Neutrophil (primary cell): ENCODE measurements at regions not wholly inside any gene's neighbourhood (a gene's known extent, or its start where the extent isn't known, plus 50 kb on each side); places are given as distances from the start of the nearest gene placed in this dataset.

ENCODE experiments used
- H3K27ac ChIP-seq: fragments of 200-600 bp; sonication (generic); 2 replicates; pipeline ENCODE4 v1.5.1; 2016; ENCODE audit warnings: mild to moderate bottlenecking, moderate library complexity
- H3K27me3 ChIP-seq: fragments of 200-600 bp; sonication (generic); 2 replicates; pipeline ENCODE4 v1.6.0; 2016; ENCODE audit warnings: mild to moderate bottlenecking
- H3K36me3 ChIP-seq: fragments of 200-600 bp; sonication (generic); 2 replicates; pipeline ENCODE4 v1.5.1; 2017
- H3K4me1 ChIP-seq, 2 experiments: fragments of 200-600 bp in 1 of 2; sonication (generic) in 1 of 2; 1 replicate in 1 of 2; 2 replicates in 1 of 2; pipeline versions ENCODE4 v1.5.1 to v1.6.1; 2013 to 2016; ENCODE audit warnings: low read depth in 1 of 2, low read length in 1 of 2, mild to moderate bottlenecking in 1 of 2, moderate library complexity in 1 of 2; ENCODE audit not compliant: control insufficient read depth in 1 of 2, insufficient read depth in 1 of 2
- H3K4me3 ChIP-seq, 2 experiments: fragments of 200-600 bp in 1 of 2; sonication (generic) in 1 of 2; 1 replicate in 1 of 2; 2 replicates in 1 of 2; pipeline ENCODE4 v1.5.1; 2013 to 2016; ENCODE audit warnings: low read depth in 1 of 2, low read length in 1 of 2, mild to moderate bottlenecking in 1 of 2, moderate library complexity in 1 of 2
- H3K9me3 ChIP-seq: fragments of 200-600 bp; sonication (generic); 2 replicates; pipeline ENCODE4 v1.5.1; 2016
- TF ChIP-seq, protein P1 (sequence below): fragments of 200-600 bp; sonication (generic); IDR thresholded peaks from 2 replicates; pipeline ENCODE4 v1.5.1; 2016; ENCODE audit warnings: antibody characterized with exemption

DNA sequence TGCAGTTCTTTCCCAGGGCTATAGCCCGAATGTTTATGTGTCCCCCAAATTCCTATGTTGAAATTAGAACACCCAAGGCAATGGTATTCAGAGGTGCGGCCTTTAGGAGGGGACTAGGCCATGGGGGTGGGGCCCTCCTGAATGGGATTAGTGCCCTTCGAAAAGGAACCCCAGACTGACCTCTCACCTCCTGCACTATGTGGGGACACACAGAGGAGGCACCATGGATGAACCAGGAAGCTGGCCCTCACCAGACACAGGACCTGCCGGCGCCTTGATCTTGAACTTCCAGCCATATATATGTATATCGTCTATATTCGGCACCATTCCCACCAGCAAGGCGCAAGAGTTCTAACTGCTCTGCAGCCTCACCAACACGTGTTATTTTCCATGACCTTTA is 101.5 kb upstream of the BHLHE23 start:
- no peak overlapping the region for H3K4me3 ChIP-seq
- no peak overlapping the region for H3K27ac ChIP-seq
- H3K27me3 ChIP-seq, result peaks cover 28% of the 10 kb centered on the region
- TF ChIP-seq, protein P1, sequence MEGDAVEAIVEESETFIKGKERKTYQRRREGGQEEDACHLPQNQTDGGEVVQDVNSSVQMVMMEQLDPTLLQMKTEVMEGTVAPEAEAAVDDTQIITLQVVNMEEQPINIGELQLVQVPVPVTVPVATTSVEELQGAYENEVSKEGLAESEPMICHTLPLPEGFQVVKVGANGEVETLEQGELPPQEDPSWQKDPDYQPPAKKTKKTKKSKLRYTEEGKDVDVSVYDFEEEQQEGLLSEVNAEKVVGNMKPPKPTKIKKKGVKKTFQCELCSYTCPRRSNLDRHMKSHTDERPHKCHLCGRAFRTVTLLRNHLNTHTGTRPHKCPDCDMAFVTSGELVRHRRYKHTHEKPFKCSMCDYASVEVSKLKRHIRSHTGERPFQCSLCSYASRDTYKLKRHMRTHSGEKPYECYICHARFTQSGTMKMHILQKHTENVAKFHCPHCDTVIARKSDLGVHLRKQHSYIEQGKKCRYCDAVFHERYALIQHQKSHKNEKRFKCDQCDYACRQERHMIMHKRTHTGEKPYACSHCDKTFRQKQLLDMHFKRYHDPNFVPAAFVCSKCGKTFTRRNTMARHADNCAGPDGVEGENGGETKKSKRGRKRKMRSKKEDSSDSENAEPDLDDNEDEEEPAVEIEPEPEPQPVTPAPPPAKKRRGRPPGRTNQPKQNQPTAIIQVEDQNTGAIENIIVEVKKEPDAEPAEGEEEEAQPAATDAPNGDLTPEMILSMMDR, result no peak
- no peaks in the 10 kb centered on the region for H3K36me3 ChIP-seq
- no peaks in the 10 kb centered on the region for H3K4me1 ChIP-seq
- no peaks in the 10 kb centered on the region for H3K9me3 ChIP-seq

DNA sequence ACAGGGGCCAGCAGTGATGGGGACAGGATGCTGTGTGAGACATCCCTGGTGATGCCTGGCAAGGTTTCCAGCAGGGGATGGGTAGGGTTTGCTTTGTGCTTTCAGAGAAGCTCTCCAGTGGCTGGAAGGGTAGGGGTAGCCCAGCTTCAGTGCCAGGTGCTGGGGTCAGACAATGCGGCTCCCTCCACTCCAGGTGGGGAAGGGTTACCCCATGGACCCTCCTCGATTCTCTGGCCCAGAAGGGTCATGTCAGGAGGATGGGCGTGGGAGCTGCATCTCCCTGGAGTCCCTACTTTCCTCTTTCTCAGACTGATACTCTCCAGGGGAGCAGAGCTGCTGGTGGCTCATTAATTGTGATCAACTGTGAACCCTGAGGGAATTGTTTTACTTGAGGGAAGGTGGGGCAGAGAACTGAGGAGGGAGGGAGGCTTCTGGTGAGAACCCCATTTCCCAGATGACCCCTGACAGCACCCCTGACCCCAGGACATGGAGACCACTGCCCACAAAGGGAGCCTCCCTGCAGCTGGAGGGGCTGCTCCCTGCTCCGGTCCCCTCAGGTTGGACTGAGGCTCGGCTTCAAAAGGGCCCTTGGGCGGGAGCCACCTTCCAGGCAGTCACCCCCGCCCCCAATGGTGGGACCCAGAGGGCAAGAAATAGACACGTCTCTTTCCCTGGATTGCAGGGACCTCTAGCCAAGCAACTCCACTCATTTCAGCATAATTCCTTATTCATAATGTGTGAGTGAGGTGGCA is 100.9 kb upstream of the BHLHE23 start:
- no peak overlapping the region for H3K27ac ChIP-seq
- H3K9me3 ChIP-seq, result no peaks in the 10 kb centered on the region
- H3K36me3 ChIP-seq, result no peaks in the 10 kb centered on the region
- TF ChIP-seq, protein P1, result no peak
- H3K27me3 ChIP-seq, result peaks cover 28% of the 10 kb centered on the region
- no peaks in the 10 kb centered on the region for H3K4me1 ChIP-seq
- no peak overlapping the region for H3K4me3 ChIP-seq

DNA sequence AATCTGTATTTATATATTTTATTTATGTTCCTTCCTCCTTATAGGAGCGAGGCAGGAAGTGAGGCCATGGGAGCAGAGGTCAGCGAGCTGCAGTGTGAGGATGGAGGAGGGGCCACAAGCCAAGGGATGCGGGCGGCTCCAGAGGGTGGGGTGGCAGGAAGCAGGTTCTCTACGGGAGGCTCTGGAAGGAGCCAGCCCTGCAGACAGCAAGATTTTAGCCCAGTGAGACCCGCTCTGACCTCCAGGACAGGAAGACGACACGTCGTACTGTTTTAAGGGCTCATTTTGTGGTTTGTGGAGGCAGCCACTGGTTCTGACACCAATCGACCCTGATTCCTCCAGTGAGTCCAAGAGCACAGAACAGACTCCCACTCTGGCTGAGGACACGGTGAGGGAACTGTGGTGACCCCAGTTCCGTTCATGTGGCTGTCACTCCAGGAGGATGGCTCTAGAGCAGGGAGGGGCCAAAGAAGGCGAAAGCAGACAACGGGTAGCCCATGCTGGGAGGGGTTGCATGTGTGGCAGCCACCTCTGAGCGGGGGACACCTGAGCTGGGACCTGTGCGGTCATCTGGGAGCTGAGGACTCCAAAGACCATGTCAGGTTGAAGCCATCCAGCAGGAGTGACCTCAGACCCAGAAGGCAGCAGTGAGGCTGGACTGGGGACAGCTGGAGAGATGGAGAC is 100.1 kb upstream of the BHLHE23 start:
- H3K27ac ChIP-seq, result no peak overlapping the region
- H3K4me3 ChIP-seq, result no peak overlapping the region
- H3K9me3 ChIP-seq, result no peaks in the 10 kb centered on the region
- no peaks in the 10 kb centered on the region for H3K36me3 ChIP-seq
- TF ChIP-seq, protein P1, result no peak
- peaks cover 32% of the 10 kb centered on the region for H3K27me3 ChIP-seq
- H3K4me1 ChIP-seq, result peaks cover 0 to 2% of the 10 kb centered on the region in 2 experiments

DNA sequence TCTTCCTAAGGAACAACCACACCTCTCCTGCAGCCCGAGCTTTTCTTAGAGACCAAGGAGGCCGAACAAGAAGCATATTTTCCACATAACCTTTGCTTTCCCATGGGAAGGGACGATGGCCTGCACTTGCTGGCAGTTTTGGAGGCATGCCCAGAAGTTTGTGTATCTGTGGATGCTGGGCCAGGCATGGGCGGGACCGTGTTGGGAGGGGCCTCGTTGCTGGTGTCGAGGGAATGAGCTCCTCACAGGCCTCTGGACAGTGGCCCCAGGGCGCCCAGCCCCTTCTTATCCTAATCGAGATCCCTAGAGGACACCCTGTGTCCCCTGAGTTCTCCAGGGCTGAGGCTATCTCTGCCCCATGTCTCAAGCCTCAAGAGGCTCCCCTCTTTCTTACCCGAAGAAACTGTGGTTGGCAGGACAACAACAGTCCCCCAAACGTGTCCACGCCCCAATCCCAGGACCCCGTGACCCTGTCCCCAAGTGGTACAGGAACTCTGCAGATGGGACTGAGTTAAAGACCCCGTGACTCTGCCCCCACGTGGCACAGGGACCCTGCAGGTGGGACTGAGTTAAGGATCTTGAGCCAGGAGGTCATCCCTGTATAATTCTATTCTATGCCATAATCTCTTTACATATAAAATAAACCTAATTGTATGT is 99.5 kb upstream of the BHLHE23 start:
- Histone ChIP-seq H3K27me3 (peaks cover 38% of the 10 kb centered on the region), H3K9me3 (no peaks in the 10 kb centered on the region), H3K4me3 (no peak overlapping the region)

More for the DNA sequence above, 99.5 kb upstream of the BHLHE23 start:
- peaks cover 0 to 4% of the 10 kb centered on the region in 2 experiments for H3K4me1 ChIP-seq
- no peak overlapping the region for H3K27ac ChIP-seq
- TF ChIP-seq, protein P1, result no peak
- no peaks in the 10 kb centered on the region for H3K36me3 ChIP-seq
